H1 (cell line): ENCODE measurements at regions not wholly inside any gene's neighbourhood (a gene's known extent, or its start where the extent isn't known, plus 50 kb on each side); places are given as distances from the start of the nearest gene placed in this dataset.

Experiments used
- CTCF ChIA-PET: fragments of 300-600 bp; sonication (Branson Sonifier 250); formaldehyde crosslinking; loops from one replicate; lab custom pipeline; 2021; ENCODE audit not compliant: partially characterized antibody; lab: Charles Lee
- POLR2A ChIA-PET: fragments of 300-600 bp; sonication (Branson Sonifier 250); formaldehyde crosslinking; loops from one replicate; lab custom pipeline; 2021; ENCODE audit warnings: inconsistent platforms; ENCODE audit not compliant: partially characterized antibody; lab: Charles Lee
- DNase-seq, 2 experiments: peaks; one replicate each; pipeline versions ENCODE4 v3.0.0 to v3.0.0-alpha.2; 2010 to 2022; ENCODE audit warnings: low spot score in 2 of 2, low read depth in 1 of 2, mixed read lengths in 1 of 2
- FAIRE-seq: peaks from 2 replicates; lab custom pipeline; 2011; peaks lifted over from hg19 to GRCh38; lab: Jason Lieb, UNC
- H2AFZ ChIP-seq: 2 replicates; pipeline ENCODE4 v1.8.1; 2012; ENCODE audit warnings: low read length, inconsistent platforms
- H2AK5ac ChIP-seq: 2 replicates; pipeline ENCODE4 v1.6.1; 2013; ENCODE audit warnings: low read depth, low read length
- H2BK120ac ChIP-seq: replicated peaks from 2 replicates; pipeline ENCODE3; 2013; ENCODE audit warnings: low read depth, low read length, inconsistent platforms
- H2BK12ac ChIP-seq: 2 replicates; pipeline ENCODE4 v1.6.1; 2013; ENCODE audit warnings: low read depth, low read length
- H2BK15ac ChIP-seq: 2 replicates; pipeline ENCODE4 v1.6.1; 2013; ENCODE audit warnings: low read length
- H2BK20ac ChIP-seq: 2 replicates; pipeline ENCODE4 v1.6.1; 2013; ENCODE audit warnings: low read length
- H2BK5ac ChIP-seq: 2 replicates; pipeline ENCODE4 v1.6.1; 2013; ENCODE audit warnings: low read depth, low read length
- H3K14ac ChIP-seq: 2 replicates; pipeline ENCODE4 v1.6.1; 2013; ENCODE audit warnings: inconsistent platforms; ENCODE audit not compliant: insufficient read length
- H3K18ac ChIP-seq: 2 replicates; pipeline ENCODE4 v1.6.1; 2013; ENCODE audit warnings: low read length; ENCODE audit errors: extremely low read depth
- H3K23ac ChIP-seq: 2 replicates; pipeline ENCODE4 v1.6.1; 2013; ENCODE audit warnings: inconsistent platforms; ENCODE audit not compliant: insufficient read length
- H3K23me2 ChIP-seq: 2 replicates; pipeline ENCODE4 v1.6.1; 2013; ENCODE audit warnings: low read depth, low read length
- H3K27ac ChIP-seq: 2 replicates; pipeline ENCODE4 v1.6.1; 2011; ENCODE audit warnings: low read depth, low read length, inconsistent platforms
- H3K27me3 ChIP-seq, 4 experiments: replicated peaks in 1 of 4; 1 replicate in 1 of 4; 2 replicates in 3 of 4; pipeline versions ENCODE4 v1.6.1 to v1.8.1; 2011 to 2013; ENCODE audit warnings: low read length in 3 of 4, mild to moderate bottlenecking in 3 of 4, inconsistent platforms in 2 of 4, mixed read lengths in 2 of 4, moderate library complexity in 1 of 4; ENCODE audit not compliant: control insufficient read depth in 3 of 4, insufficient read depth in 3 of 4; ENCODE audit errors: extremely low read depth in 1 of 4
- H3K36me3 ChIP-seq, 4 experiments: 2 replicates each; pipeline versions ENCODE4 v1.6.1 to v1.8.1; 2011 to 2013; ENCODE audit warnings: mild to moderate bottlenecking in 4 of 4, low read length in 3 of 4, moderate library complexity in 2 of 4, control low read depth in 1 of 4, inconsistent platforms in 1 of 4; ENCODE audit not compliant: insufficient read depth in 4 of 4, control insufficient read depth in 2 of 4
- H3K4ac ChIP-seq: replicated peaks from 2 replicates; pipeline ENCODE3; 2013; ENCODE audit warnings: low read length, low read depth, mixed read lengths, inconsistent platforms; ENCODE audit not compliant: insufficient read length
- H3K4me1 ChIP-seq, 4 experiments: replicated peaks in 1 of 4; 1 replicate in 1 of 4; 2 replicates in 3 of 4; pipeline versions ENCODE4 v1.6.1 to v1.8.1; 2011 to 2013; ENCODE audit warnings: low read length in 3 of 4, inconsistent platforms in 2 of 4, mixed read lengths in 1 of 4; ENCODE audit not compliant: insufficient read depth in 4 of 4, control insufficient read depth in 3 of 4
- H3K4me2 ChIP-seq, 2 experiments: 2 replicates each; pipeline versions ENCODE4 v1.6.1 to v1.8.1; 2011 to 2013; ENCODE audit warnings: low read depth in 2 of 2, low read length in 2 of 2, control low read depth in 1 of 2, inconsistent platforms in 1 of 2, mild to moderate bottlenecking in 1 of 2; ENCODE audit not compliant: insufficient read depth in 1 of 2
- H3K4me3 ChIP-seq, 4 experiments: fragments of 200-600, 300-600 bp in 1 of 4; sonication (generic), shearing (Covaris generic), sonication (Bioruptor Twin) in 1 of 4; 2 replicates each; pipeline versions ENCODE4 v1.5.1 to v1.8.1; 2011 to 2016; ENCODE audit warnings: low read length in 4 of 4, low read depth in 3 of 4, control low read depth in 2 of 4, inconsistent platforms in 2 of 4, mild to moderate bottlenecking in 2 of 4, mixed read lengths in 1 of 4, moderate library complexity in 1 of 4; ENCODE audit not compliant: insufficient read depth in 2 of 4; ENCODE audit errors: extremely low read depth in 1 of 4
- H3K56ac ChIP-seq: replicated peaks from 2 replicates; pipeline ENCODE3; 2013; ENCODE audit warnings: low read depth, mild to moderate bottlenecking, mixed read lengths, low read length, inconsistent platforms; ENCODE audit not compliant: insufficient read length
- H3K79me1 ChIP-seq: 2 replicates; pipeline ENCODE4 v1.6.1; 2013; ENCODE audit warnings: low read depth, low read length, control low read depth
- H3K79me2 ChIP-seq, 2 experiments: 2 replicates each; pipeline versions ENCODE4 v1.6.1 to v1.8.1; 2012 to 2013; ENCODE audit warnings: low read length in 2 of 2, mild to moderate bottlenecking in 2 of 2, inconsistent platforms in 1 of 2; ENCODE audit not compliant: insufficient read depth in 2 of 2, control insufficient read depth in 1 of 2
- H3K9ac ChIP-seq, 4 experiments: replicated peaks in 1 of 4; 1 replicate in 1 of 4; 2 replicates in 3 of 4; pipeline versions ENCODE4 v1.6.1 to v1.8.1; 2011 to 2013; ENCODE audit warnings: low read depth in 3 of 4, low read length in 3 of 4, control low read depth in 2 of 4, mild to moderate bottlenecking in 2 of 4, moderate library complexity in 2 of 4, inconsistent platforms in 1 of 4; ENCODE audit errors: extremely low read depth in 1 of 4
- H3K9me3 ChIP-seq, 2 experiments: 2 replicates each; pipeline versions ENCODE4 v1.6.1 to v1.8.1; 2012 to 2013; ENCODE audit warnings: mild to moderate bottlenecking in 2 of 2, moderate library complexity in 2 of 2, control low read depth in 1 of 2, inconsistent platforms in 1 of 2, low read depth in 1 of 2, low read length in 1 of 2, mixed read lengths in 1 of 2; ENCODE audit not compliant: insufficient read depth in 2 of 2
- H4K20me1 ChIP-seq, 2 experiments: replicated peaks in 1 of 2; 2 replicates each; pipeline versions ENCODE3 to v1.8.1; 2011 to 2013; ENCODE audit warnings: inconsistent platforms in 2 of 2, low read length in 2 of 2, mild to moderate bottlenecking in 1 of 2; ENCODE audit not compliant: insufficient read depth in 2 of 2, control insufficient read depth in 1 of 2
- H4K5ac ChIP-seq: 2 replicates; pipeline ENCODE4 v1.6.1; 2013; ENCODE audit warnings: low read length, low read depth, mixed read lengths, inconsistent platforms; ENCODE audit not compliant: insufficient read length
- H4K8ac ChIP-seq: 2 replicates; pipeline ENCODE4 v1.8.0; 2013; ENCODE audit warnings: mild to moderate bottlenecking, moderate library complexity, low read length, inconsistent platforms; ENCODE audit not compliant: insufficient read depth; ENCODE audit errors: extremely low read depth
- H4K91ac ChIP-seq: replicated peaks from 2 replicates; pipeline ENCODE3; 2013; ENCODE audit warnings: low read length, mixed read lengths, inconsistent platforms; ENCODE audit not compliant: insufficient read length
- BRCA1 ChIP-seq: IDR thresholded peaks from 2 replicates; pipeline ENCODE4 v1.6.1; 2012; ENCODE audit warnings: low read depth, low read length, improper control_type of control experiment
- CBX8 ChIP-seq: fragments of 300-800, 300-1000 bp; sonication (generic); IDR thresholded peaks from 2 replicates; pipeline ENCODE4 v1.7.1; 2016; ENCODE audit warnings: low read depth, low read length, borderline replicate concordance
- E2F6 ChIP-seq: IDR thresholded peaks from 2 replicates; pipeline ENCODE4 v1.6.1; 2012; ENCODE audit warnings: inconsistent platforms
- EP300 ChIP-seq, 2 experiments: IDR thresholded peaks; 1 replicate in 1 of 2; 2 replicates in 1 of 2; pipeline ENCODE4 v1.6.1; 2011 to 2012; ENCODE audit warnings: low read depth in 2 of 2, low read length in 2 of 2, mild to moderate bottlenecking in 2 of 2, borderline replicate concordance in 1 of 2, inconsistent platforms in 1 of 2, moderate library complexity in 1 of 2
- RNF2 ChIP-seq: fragments of 200-900, 300-1000 bp; sonication (generic); IDR thresholded peaks from 2 replicates; pipeline ENCODE4 v1.7.1; 2016; ENCODE audit warnings: borderline replicate concordance, low read depth, mild to moderate bottlenecking, antibody characterized with exemption, low read length; ENCODE audit not compliant: poor library complexity, severe bottlenecking; ENCODE audit errors: missing control alignments
- RXRA ChIP-seq: IDR thresholded peaks from 2 replicates; pipeline ENCODE4 v1.6.1; 2011; ENCODE audit warnings: low read depth, mild to moderate bottlenecking, low read length, moderate library complexity; ENCODE audit not compliant: insufficient read depth
- SAP30 ChIP-seq: fragments of 300-600 bp; sonication (generic); IDR thresholded peaks from 2 replicates; pipeline ENCODE4 v1.7.1; 2012; ENCODE audit warnings: low read length, moderate library complexity, mild to moderate bottlenecking, inconsistent platforms; ENCODE audit not compliant: insufficient read depth, insufficient replicate concordance
- SIRT6 ChIP-seq: IDR thresholded peaks from one replicate; pipeline ENCODE4 v1.7.1; 2012; ENCODE audit warnings: low read length, inconsistent platforms
- TAF7 ChIP-seq: optimal IDR thresholded peaks from 2 replicates; pipeline ENCODE3; 2011; ENCODE audit warnings: low read depth, mild to moderate bottlenecking, inconsistent platforms, low read length, moderate library complexity, borderline replicate concordance
- TCF12 ChIP-seq: IDR thresholded peaks from 2 replicates; pipeline ENCODE4 v1.6.1; 2011; ENCODE audit warnings: low read depth, mild to moderate bottlenecking, low read length
- TEAD4 ChIP-seq: IDR thresholded peaks from 2 replicates; pipeline ENCODE4 v1.6.1; 2012; ENCODE audit warnings: low read depth, low read length, inconsistent platforms, mixed read lengths
- YY1 ChIP-seq: IDR thresholded peaks from 2 replicates; pipeline ENCODE4 v1.6.1; 2011; ENCODE audit warnings: low read depth, mild to moderate bottlenecking, low read length
- WGBS, 2 experiments: shearing (Covaris generic) in 1 of 2; methylation state at CpG; one replicate each; pipeline versions ENCODE4 v1.1.6 to v1.1.7; 2013 to 2015; ENCODE audit warnings: low lambda C conversion rate in 2 of 2, mixed read lengths in 2 of 2, inconsistent platforms in 1 of 2, low coverage in 1 of 2, missing lambda C conversion rate in 1 of 2; ENCODE audit not compliant: insufficient replicate concordance in 2 of 2, insufficient coverage in 1 of 2, insufficient read length in 1 of 2; ENCODE audit errors: extremely low coverage in 1 of 2, missing lambda C conversion rate in 1 of 2; 5-methylcytosine and 5-hydroxymethylcytosine counted together

GRCh38 chrY:12289415-12289814, 411.6 kb upstream of the USP9Y start:
- no peak overlapping the region for H2BK12ac ChIP-seq
- H4K8ac ChIP-seq: no peak overlapping the region
- no peak overlapping the region for H3K4me2 ChIP-seq
- no peak overlapping the region for H3K23ac ChIP-seq
- CTCF ChIA-PET: no interaction called here
- no peaks in the 10 kb centered on the region for H3K79me1 ChIP-seq
- no peak overlapping the region for H3K56ac ChIP-seq
- no peak overlapping the region for H4K91ac ChIP-seq
- no peak overlapping the region for H2AFZ ChIP-seq
- H3K14ac ChIP-seq: no peak overlapping the region
- no peak for FAIRE-seq
- no peaks in the 10 kb centered on the region for H3K36me3 ChIP-seq
- H2BK120ac ChIP-seq: no peak overlapping the region
- H4K20me1 ChIP-seq: no peaks in the 10 kb centered on the region
- no peak for DNase-seq
- H3K9me3 ChIP-seq: peaks cover 0 to 38% of the 10 kb centered on the region in 2 experiments; a peak in 2 of 4 replicates
- POLR2A ChIA-PET: no interaction called here
- TF ChIP-seq BRCA1 (no peak), SAP30 (no peak), YY1 (no peak), TAF7 (no peak), TEAD4 (no peak), EP300 (IDR thresholded peaks at IDR 0.05; ENCODE audit: borderline replicate concordance in 1 of 2, low read depth in 2 of 2, low read length in 2 of 2) (no peak), RXRA (no peak), SIRT6 (no peak), E2F6 (no peak), RNF2 (no peak), CBX8 (no peak), TCF12 (no peak)
- H3K4me1 ChIP-seq: no peaks in the 10 kb centered on the region
- no peaks in the 10 kb centered on the region for H3K79me2 ChIP-seq
- H3K18ac ChIP-seq: no peak overlapping the region
- no peak overlapping the region for H4K5ac ChIP-seq
- H2BK5ac ChIP-seq: no peak overlapping the region
- H2BK15ac ChIP-seq: no peak overlapping the region
- H3K9ac ChIP-seq: no peak overlapping the region
- no peak overlapping the region for H2BK20ac ChIP-seq
- no peak overlapping the region for H3K4ac ChIP-seq
- no peak overlapping the region for H3K4me3 ChIP-seq
- WGBS, 2 experiments: 75% methylated on average over 1 of the region's 1 CpG; no CpG with 5 or more reads in 1 of the 2 experiments
- H3K27me3 ChIP-seq: no peaks in the 10 kb centered on the region
- H2AK5ac ChIP-seq: no peak overlapping the region
- H3K27ac ChIP-seq: no peak overlapping the region
- H3K23me2 ChIP-seq: no peaks in the 10 kb centered on the region
